ENCODE measurements at regions not wholly inside any gene's neighbourhood (a gene's known extent, or its start where the extent isn't known, plus 50 kb on each side); places are given as distances from the start of the nearest gene placed in this dataset.

GRCh38 chr9:90408659-90409058 lies 234.0 kb downstream of the DIRAS2 start:
- DNase-seq (ENCODE audit: low read depth): no peak

GRCh38 chr9:90419221-90419851 lies 223.3 kb downstream of the DIRAS2 start:
- DNase-seq (ENCODE audit: low read depth): no peak

GRCh38 chr9:90420211-90420610 lies 222.4 kb downstream of the DIRAS2 start:
- no peak for DNase-seq (ENCODE audit: low read depth)

GRCh38 chr9:90420768-90421513 lies 221.7 kb downstream of the DIRAS2 start:
- DNase-seq (ENCODE audit: low read depth): no peak

GRCh38 chr9:90421786-90422185 lies 220.8 kb downstream of the DIRAS2 start:
- DNase-seq (ENCODE audit: low read depth): no peak

- no peak for DNase-seq (ENCODE audit: low read depth)
Measured at GRCh38 chr9:90423661-90424193, 218.9 kb downstream of the DIRAS2 start.

- DNase-seq (ENCODE audit: low read depth): no peak
Measured at GRCh38 chr9:90428517-90428916, 214.1 kb downstream of the DIRAS2 start.

GRCh38 chr9:90432951-90433350 lies 209.7 kb downstream of the DIRAS2 start:
- DNase-seq (ENCODE audit: low read depth): no peak

GRCh38 chr9:90433398-90433941 lies 209.2 kb downstream of the DIRAS2 start:
- no peak for DNase-seq (ENCODE audit: low read depth)

GRCh38 chr9:90441814-90442213 lies 200.8 kb downstream of the DIRAS2 start:
- DNase-seq (ENCODE audit: low read depth): no peak

- DNase-seq (ENCODE audit: low read depth): no peak
Measured at GRCh38 chr9:90442723-90443122, 199.9 kb downstream of the DIRAS2 start.

GRCh38 chr9:90444609-90445204 lies 197.9 kb downstream of the DIRAS2 start:
- no peak for DNase-seq (ENCODE audit: low read depth)

GRCh38 chr9:90445391-90445790 lies 197.2 kb downstream of the DIRAS2 start:
- DNase-seq (ENCODE audit: low read depth): no peak

- DNase-seq (ENCODE audit: low read depth): no peak
Measured at GRCh38 chr9:90446200-90446948, 196.2 kb downstream of the DIRAS2 start.

GRCh38 chr9:90447773-90448172 lies 194.9 kb downstream of the DIRAS2 start:
- no peak for DNase-seq (ENCODE audit: low read depth)

- DNase-seq (ENCODE audit: low read depth): no peak
Measured at GRCh38 chr9:90449213-90449925, 193.3 kb downstream of the DIRAS2 start.

GRCh38 chr9:90451804-90452203 lies 190.8 kb downstream of the DIRAS2 start:
- no peak for DNase-seq (ENCODE audit: low read depth)

- no peak for DNase-seq (ENCODE audit: low read depth)
Measured at GRCh38 chr9:90455316-90455715, 187.3 kb downstream of the DIRAS2 start.

- no peak for DNase-seq (ENCODE audit: low read depth)
Measured at GRCh38 chr9:90457386-90458190, 185.0 kb downstream of the DIRAS2 start.

GRCh38 chr9:90458485-90458884 lies 184.1 kb downstream of the DIRAS2 start:
- DNase-seq (ENCODE audit: low read depth): no peak

GRCh38 chr9:90459321-90459720 lies 183.3 kb downstream of the DIRAS2 start:
- DNase-seq (ENCODE audit: low read depth): no peak

Data from T-helper 22 cell (primary cell).